KBM-7 (cell line): ENCODE measurements at regions not wholly inside any gene's neighbourhood (a gene's known extent, or its start where the extent isn't known, plus 50 kb on each side); places are given as distances from the start of the nearest gene placed in this dataset.
A peak's percentile ranks its signal among the peaks of the same experiment; 100 is the strongest.

Experiments
- DNase-seq: peaks from one replicate; pipeline ENCODE4 v3.0.0-alpha.2; 2015
- in situ Hi-C: fragments of 300-500 bp; cut with MboI; formaldehyde crosslinking; loops from 2 replicates; pipeline ENCODE4 v1.14.3; 2020; ENCODE audit warnings: low sequenced_read_pairs, low pct_unique_long_range_greater_than_20kb, mixed read lengths

DNA sequence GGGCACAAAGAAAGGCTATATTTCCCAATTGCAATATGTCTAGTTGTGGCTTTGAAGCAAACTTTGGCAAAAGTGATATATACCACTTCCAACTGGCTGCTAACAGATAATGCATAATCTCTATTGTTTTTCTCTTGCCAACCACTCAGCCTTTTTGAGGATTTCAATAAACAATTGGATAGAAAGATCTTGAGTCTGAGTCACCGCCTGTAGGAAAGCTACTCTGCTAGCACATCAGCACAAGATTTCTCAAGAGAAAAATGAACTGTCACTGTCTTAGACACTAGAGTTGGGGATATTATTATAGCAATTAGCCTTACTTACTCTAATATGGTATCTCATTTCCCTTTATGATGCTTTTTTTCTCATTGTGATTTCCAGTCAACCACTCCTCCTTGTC lies 119.7 kb downstream of the SST start:
- no peak for DNase-seq
- in situ Hi-C loops = no loop called here

DNA sequence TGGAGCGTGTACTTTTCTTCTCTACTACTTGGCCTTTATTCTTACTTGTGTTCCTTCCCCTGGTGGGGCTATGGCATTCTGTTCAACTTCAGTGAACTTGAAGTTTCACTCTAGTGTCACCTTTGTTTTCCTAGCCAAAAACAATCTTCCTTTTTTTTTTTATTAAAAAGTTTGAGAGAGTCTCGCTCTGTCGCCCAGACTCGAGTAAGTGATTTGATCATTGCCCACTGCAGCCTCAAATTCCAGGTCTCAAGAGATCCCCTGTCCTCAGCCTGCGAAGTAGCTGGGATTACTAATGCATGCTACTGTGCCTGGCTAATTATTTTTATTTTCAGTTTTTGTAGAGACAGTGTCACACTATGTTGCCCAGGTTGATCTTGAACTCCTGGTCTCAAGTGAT lies 124.8 kb downstream of the SST start:
- no peak for DNase-seq
- in situ Hi-C loops = no loop called here

DNA sequence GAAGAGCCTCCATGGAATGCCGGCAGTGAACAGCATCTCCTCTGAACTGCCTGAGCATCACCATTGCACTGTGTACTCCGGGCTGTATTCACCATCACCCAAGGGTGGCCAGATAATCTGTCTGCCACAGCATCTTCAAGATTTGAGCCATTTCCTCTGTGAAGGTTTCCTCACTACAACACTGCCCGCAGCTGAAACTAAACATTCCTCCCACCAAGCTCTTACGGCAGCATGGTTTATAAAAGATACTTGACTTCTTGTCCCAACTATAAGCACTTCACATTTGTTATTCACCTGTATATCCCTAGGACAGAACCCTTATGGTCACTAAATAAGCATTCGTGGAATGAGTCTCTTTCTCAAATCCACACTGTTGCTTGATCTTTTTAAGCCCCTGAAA lies 125.9 kb downstream of the SST start:
- in situ Hi-C loops = no loop called here
- no peak for DNase-seq

DNA sequence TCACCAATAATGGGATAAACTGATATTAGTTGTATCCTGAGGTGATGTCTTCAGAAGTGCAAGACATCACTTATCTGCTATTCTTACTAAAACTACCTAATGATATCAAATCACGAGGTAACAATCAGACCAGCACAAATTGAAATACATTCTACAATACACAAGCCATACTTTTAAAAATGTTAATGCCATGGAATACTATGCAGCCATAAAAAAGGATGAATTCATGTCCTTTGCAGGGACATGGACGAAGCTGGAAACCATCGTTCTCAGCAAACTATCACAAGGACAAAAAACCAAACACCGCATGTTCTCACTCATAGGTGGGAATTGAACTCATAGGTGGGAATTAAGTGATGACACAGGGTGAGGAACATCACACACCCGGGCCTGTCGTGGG lies 129.3 kb downstream of the SST start:
- no peak for DNase-seq
- in situ Hi-C loops = no loop called here

DNA sequence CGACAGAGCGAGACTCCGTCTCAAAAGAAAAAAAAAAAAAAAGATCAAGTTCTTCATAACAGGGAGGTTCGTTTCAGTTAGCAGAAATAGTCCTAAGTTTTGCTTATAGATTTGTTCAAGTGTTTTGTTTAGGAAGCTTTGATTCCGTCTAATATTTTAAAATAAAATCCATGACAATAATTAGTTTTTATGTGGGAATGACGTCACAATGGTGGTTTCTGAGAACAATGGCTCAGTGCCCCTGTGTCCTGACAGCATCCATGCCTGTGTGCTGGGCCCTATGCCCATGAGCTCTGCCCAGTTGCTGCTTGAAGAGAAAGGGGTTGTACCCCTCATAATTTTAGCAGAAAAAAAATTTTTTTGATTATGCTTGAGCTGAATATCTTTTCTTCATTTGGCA lies 134.0 kb downstream of the SST start:
- in situ Hi-C loops = no loop called here
- no peak for DNase-seq

DNA sequence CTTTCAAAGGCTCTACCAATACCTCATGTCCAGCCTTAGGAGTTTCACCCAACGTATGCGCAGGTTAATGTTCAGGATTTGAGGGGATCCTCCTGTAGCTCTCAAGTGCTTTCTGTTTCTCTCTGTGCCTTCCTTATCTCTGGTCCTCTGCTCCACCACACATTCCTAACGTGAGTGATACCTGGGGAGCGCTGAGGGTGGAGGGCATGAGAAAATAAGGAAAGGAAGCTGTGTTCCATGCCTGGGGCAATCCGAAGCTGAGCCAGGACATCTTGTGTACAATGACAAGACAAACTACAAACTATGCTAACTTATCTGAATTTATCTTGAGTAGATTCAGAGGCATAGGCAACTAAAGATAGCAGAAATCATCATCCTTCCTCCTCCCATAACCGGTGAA lies 136.4 kb downstream of the SST start:
- in situ Hi-C loops = no loop called here
- DNase-seq = no peak

DNA sequence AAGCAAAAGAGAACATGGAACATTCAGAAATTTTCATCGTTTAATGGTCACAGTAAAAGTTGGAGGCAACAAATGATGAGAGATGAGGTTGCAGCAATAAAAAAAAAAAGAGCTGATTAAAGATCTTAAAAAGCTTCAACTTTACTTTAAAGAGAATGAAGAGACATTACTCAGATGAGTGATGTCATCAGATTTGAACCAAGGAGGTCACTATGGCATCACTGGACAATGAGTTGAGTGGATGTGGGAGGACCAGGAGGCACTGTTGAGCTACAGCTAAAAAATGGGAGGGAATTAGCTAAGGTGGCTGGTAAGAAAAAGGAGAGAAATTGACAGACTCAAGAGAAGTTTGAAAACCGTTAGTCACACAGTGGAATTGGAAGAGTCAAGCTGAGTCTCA lies 138.4 kb downstream of the SST start:
- in situ Hi-C loops = no loop called here
- no peak for DNase-seq

DNA sequence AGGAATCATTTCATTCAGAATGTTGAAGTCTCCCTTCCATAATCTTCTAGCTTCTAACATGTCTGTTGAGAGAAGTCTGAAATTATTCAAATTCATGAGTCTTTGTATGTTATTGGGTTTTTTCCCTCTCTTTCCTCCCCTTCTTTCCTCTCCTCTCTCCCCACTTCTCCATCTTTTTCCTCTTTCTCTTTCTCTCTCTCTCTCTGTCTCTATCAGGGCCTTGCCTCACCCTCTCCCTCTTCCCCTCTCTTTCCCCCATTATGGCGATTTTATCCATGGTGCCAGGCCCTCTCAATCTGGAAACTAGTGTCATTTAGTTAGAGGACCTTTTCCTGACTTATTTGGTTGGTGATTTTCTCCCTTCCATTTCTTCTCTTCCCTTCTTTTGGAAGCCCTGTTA lies 147.3 kb downstream of the SST start:
- in situ Hi-C loops = no loop called here
- no peak for DNase-seq

DNA sequence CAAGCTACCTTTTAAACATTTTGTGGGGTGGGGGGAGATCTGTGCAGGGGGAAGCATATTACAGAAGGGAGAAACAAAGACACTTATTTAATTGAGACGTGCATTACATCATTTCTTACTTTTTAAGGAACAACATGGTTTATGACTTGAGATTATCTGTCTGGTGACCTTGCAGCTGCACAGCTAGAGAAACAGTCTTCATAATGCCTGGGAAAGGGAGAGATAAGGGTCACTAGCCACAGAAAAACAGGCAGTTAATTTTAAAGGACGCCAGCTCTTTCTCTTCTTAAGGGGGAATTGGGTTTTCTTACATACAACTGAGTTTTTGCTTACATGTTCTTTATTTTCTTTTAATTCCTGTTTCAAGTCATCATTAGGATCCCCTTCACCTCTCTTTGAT lies 147.9 kb downstream of the SST start:
- in situ Hi-C loops = no loop called here
- peak; percentile 42 for DNase-seq

DNA sequence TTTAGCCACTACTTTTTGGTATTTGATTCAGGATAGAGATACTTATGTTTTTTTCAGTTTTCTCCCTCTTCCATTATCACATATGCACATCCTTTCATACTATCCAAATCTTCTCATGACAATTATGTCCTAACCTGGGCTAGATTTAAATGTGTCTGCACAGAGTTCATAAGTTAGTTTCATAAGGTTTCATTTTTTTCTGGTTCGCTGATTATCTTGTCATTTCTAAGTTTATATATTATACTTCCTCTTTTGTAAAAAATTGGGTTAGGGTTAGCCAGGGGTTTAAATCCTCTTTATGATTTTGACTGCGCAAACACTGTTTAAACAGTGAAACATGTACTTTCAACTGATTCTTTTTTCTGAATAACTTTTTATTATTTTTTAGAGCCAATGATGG lies 148.6 kb downstream of the SST start:
- in situ Hi-C loops = no loop called here
- DNase-seq = peak; percentile 23

DNA sequence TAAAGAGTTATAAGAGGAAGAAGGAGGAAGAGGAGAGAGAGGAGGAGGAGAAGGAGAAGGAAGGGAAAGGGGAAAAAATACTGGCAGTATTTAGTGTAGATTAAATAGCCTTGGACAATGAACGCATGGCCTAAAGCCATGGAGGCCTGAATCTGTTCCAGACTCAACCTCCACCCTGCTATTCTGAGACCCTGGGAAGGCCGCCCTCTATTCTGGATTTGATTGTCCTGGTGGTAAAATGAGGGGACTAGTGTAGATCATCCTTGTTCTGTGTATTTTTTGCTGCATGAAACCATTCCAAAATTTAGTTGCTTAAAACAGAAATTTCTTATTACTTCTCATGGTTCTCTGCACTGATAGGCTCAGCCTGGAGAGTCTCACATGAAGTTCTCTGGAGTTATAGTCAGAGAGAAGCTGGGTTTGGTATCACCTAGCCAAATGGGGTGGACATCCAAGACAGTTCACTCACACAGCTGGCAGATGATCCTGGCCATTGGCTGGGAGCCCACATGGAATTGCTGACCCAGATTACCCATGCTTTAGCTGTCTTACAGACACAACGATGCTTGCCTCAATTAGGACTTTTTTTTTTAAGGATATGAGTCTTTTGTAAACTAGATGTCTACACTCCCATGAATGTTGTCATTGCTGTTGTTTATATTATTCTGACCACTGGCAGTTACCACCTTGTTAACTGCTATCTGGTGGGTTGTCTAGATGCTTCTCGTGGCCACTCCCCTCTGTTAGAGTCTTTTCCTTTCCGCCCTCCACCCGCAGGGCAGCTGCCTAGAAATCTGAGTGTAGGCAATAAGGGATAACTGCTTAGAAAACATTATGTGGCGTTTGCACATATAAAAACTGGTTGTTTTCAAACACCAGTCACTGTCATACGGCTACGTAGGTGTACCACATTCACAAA lies 149.9 kb downstream of the SST start:
- in situ Hi-C loops = no loop called here
- no peak for DNase-seq

DNA sequence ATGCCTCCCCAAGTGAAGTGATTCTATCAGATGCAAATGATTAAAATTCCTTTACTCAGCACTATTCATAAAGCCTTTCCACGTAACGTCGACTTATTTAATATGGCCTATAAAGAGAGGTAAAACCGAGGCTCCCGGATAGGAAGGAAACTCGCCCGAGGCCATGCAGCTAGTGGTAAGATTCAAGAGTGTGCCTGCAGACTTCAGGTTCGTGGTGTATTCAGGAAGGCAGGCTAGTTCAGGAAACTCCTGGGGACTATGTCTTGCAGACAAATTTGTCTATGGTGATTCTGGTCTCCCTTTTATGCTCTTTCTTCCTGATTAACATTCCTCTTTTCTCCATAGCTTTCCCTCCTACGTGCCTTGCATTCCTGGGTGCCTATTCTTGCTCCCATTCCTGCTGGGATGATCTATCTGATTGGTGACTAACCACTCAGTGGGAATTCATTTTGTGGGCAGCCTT lies 150.7 kb downstream of the SST start:
- in situ Hi-C loops = no loop called here
- no peak for DNase-seq

DNA sequence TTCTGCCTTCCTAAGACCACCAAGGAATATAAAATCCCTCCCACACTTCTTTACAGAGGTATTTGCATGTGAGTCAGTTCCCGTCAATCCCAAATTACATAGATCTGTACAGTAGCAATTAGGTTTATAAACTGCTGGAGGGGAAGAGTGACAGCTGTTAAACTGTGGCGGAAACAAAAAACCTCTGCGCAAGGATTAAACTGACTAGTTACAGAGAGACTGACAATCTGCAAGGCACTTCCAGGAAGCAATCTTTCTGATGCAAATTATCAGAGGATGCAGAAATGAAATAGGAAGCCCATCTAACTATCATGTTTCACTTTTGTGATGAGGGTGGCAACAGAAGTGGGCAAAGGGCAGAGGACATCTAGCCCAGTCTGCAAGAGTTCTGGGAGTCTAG lies 150.4 kb downstream of the RTP4 start:
- DNase-seq = no peak
- in situ Hi-C loops = no loop called here

DNA sequence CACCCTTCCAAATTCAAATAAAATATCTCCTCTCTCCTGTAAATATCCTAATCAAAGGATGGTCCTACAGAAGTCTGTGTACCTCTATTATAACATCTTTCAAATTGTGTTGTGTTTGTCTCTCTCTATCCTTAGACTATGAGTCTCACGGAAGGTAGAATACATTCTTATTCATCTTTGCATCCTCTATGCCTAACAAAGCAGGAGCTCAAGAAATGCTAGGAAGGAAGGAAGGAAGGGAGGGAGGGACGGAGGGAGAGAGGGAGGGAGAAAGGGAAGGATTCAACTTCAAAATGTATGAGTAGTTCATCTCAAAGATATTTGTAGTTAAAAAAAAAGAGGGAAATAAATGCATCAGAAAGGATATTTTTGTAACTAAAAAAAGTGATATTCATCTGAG lies 150.0 kb downstream of the RTP4 start:
- in situ Hi-C loops = no loop called here
- DNase-seq = no peak

DNA sequence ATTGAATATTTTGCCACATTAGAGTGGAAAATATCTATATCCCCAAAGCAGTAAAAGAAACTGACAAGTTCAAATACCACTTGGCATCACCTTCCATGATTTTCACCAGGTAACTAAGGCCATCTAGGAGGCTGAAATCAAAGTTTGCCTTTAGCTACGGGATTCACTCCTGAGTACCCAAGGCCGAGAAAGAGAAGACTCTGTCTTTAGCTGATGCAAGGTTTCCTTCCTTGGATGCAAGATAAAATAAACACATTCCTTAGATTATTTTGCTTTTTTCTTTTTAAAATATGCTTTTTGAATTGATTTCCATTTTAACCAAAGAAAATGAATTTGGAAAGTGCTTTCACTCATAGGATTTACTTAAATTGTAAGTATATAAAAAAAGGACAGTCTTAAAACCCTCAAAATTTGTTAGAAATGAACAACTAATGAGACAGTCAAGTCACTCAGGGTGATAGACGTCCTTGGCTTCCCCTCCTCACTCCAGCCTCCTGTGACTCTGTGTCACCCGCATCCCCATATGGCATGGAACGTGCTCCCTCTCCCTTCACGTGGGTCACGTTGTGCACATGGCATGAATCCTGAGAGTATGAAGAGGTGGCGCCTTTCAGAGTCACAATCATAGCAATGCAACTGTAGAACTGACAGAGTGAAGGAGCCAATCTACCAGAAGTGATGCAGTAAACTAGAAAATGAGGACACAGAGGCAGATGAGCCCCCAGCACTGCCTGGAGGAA lies 148.4 kb downstream of the RTP4 start:
- no peak for DNase-seq
- in situ Hi-C loops = no loop called here

DNA sequence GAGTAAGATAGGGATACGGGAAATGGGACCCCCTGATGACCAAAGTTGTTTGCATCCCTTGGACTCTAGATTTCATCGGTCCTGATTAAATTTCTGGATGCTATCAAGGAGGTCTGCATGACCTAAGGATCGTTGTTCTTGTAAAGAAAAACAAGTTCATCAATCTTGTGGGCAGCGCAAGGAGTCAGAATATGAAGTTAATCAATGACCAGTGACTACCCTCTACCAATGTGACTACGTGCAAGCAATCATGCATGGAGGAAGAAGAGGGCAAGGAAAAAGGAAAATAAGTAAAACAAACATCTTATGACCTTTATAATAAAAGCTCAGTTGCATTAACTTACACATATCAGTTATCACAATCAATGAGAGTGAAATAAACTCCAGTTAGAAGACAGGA lies 139.7 kb downstream of the RTP4 start:
- DNase-seq = no peak
- in situ Hi-C loops = no loop called here

DNA sequence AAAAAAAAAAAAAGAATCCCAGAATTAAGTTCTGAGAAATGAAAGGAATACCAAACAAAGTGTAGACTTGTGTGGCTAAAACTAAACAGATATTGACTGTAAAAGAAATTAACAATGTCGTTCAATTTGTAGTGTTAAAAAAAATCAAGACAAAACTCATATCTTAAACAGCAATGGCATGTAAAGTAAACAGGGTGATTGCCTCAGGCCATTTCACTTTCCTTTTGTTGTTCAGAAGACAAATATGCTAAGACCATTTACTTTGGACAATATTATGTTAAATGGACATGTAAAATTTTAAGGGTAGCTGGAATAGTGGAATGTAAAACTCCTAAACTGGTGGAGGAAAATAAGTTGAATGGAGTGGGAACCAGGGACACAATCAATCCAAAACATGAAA lies 139.1 kb downstream of the RTP4 start:
- in situ Hi-C loops = no loop called here
- no peak for DNase-seq

DNA sequence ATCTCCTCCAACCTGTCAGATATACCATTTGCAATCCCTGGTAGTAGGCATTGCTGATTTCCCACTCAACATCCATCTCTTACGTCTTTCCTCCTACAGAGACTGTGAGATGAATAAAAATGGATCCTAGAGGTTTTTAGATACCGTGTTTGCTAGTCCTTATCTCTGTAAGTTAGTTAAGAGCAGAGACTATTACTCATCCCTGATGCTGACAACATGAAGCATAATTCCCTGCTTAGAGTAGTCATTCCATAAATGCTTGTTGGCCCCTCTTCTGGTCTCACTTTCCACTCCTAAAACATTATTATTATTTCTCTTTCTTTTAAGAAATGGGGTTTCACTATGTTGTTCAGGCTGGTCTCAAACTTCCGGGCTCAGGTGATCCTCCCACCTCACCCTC lies 136.2 kb downstream of the RTP4 start:
- DNase-seq = no peak
- in situ Hi-C loops = no loop called here

DNA sequence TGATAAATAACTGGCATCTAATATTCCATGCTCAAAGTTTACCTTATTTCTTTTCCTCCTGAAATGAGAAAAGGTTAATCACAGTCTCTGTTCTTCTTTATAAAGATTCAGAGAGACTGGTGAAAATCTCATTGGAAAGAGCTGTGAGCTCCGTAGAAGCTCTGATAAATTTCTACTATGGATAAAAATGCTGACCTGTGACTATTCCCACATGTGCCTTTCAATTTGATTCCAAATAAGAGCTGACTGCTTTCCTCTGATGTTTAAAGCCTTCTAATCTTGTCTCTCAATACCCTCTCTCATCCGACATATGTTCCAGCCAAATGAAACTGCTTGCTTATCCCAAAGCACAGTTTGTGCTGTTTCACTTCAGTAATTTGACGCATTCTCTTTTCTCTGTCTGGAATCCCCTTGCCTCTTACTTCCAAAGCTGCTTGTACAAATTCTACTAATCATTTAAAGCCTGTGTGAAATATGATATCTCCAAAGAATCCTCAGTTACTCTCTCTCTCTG lies 130.1 kb downstream of the RTP4 start:
- no peak for DNase-seq
- in situ Hi-C loops = no loop called here

DNA sequence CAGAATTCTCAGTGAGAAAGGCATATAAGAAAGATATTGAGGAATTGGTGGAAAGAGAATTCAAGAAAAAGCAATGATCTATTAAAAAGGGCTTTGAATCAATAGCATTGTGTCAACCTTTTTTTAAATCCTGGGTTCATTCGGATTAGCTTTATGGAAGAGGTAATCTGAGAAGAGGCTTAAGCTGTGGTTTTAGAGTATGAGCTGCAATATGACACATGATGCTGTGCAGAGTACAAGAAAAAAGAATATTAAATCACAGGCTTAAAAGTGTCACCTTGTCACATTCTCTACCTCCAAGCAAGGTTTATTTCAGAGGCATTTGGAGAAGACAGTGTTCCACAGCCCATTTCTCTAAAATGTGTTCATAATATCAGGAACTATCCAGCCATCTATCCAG lies 128.9 kb downstream of the RTP4 start:
- in situ Hi-C loops = no loop called here
- no peak for DNase-seq
